CD4-positive, alpha-beta T cell (primary cell): ENCODE measurements at regions not wholly inside any gene's neighbourhood (a gene's known extent, or its start where the extent isn't known, plus 50 kb on each side); places are given as distances from the start of the nearest gene placed in this dataset.

Experiments used
- ATAC-seq: fragments of 200-7000 bp; cut with Tn5 transposase; one replicate; pipeline ENCODE4 v1.10.0; 2022; ENCODE audit warnings: mild to moderate bottlenecking; ENCODE audit not compliant: poor library complexity
- CTCF ChIA-PET: fragments of 350-600 bp; sonication (Branson Sonifier 250); formaldehyde crosslinking; loops from one replicate; lab custom pipeline; 2021; ENCODE audit warnings: antibody characterized with exemption, inconsistent platforms; lab: Charles Lee
- POLR2A ChIA-PET: fragments of 350-600 bp; sonication (Branson Sonifier 250); formaldehyde crosslinking; loops from one replicate; lab custom pipeline; 2021; ENCODE audit warnings: antibody characterized with exemption, inconsistent platforms; lab: Charles Lee
- DNase-seq, 14 experiments: peaks; one replicate each; pipeline ENCODE4 v3.0.0-alpha.2; 2013 to 2020; ENCODE audit warnings: mixed read lengths in 2 of 14
- H3K27ac ChIP-seq, 2 donors: one replicate each; pipeline versions ENCODE4 v1.5.1 to v1.7.0; 2013; ENCODE audit warnings: low read length in 2 of 2, low read depth in 1 of 2, mild to moderate bottlenecking in 1 of 2
- H3K27me3 ChIP-seq, 2 experiments: 1 replicate in 1 of 2; 2 replicates in 1 of 2; pipeline versions ENCODE4 v1.6.1 to v1.7.0; 2013; ENCODE audit warnings: low read length in 2 of 2, control low read depth in 1 of 2, mild to moderate bottlenecking in 1 of 2, moderate library complexity in 1 of 2; ENCODE audit not compliant: insufficient read depth in 2 of 2, control insufficient read depth in 1 of 2
- H3K36me3 ChIP-seq: one replicate; pipeline ENCODE4 v1.6.1; 2013; ENCODE audit warnings: low read length, control low read depth; ENCODE audit not compliant: insufficient read depth
- H3K4me1 ChIP-seq: one replicate; pipeline ENCODE4 v1.6.1; 2013; ENCODE audit warnings: low read length, control low read depth; ENCODE audit not compliant: insufficient read depth
- H3K4me3 ChIP-seq: one replicate; pipeline ENCODE4 v1.5.1; 2013; ENCODE audit warnings: mild to moderate bottlenecking, low read length, moderate library complexity
- H3K9me3 ChIP-seq, 2 experiments: 1 replicate in 1 of 2; 2 replicates in 1 of 2; pipeline versions ENCODE4 v1.6.1 to v1.7.0; 2013; ENCODE audit warnings: low read length in 2 of 2, mild to moderate bottlenecking in 2 of 2, control low read depth in 1 of 2, moderate library complexity in 1 of 2; ENCODE audit not compliant: control insufficient read depth in 1 of 2, insufficient read depth in 1 of 2
- H3K27ac Mint-ChIP-seq: one replicate; pipeline ENCODE4 v1.8.0; 2020; ENCODE audit warnings: mixed read lengths
- H3K27me3 Mint-ChIP-seq: one replicate; pipeline ENCODE4 v1.8.0; 2021; ENCODE audit warnings: mixed read lengths
- H3K36me3 Mint-ChIP-seq: one replicate; pipeline ENCODE4 v1.8.0; 2021; ENCODE audit warnings: low read depth, mixed read lengths
- H3K4me1 Mint-ChIP-seq: one replicate; pipeline ENCODE4 v1.8.0; 2021; ENCODE audit warnings: low read depth, mixed read lengths
- H3K4me3 Mint-ChIP-seq: one replicate; pipeline ENCODE4 v1.8.0; 2020; ENCODE audit warnings: mild to moderate bottlenecking, mixed read lengths
- H3K9me3 Mint-ChIP-seq: one replicate; pipeline ENCODE4 v1.8.0; 2020; ENCODE audit warnings: mixed read lengths
- CTCF ChIP-seq: fragments of 200-600 bp; IDR thresholded peaks from one replicate; pipeline ENCODE4 v1.8.0; 2022; ENCODE audit warnings: antibody characterized with exemption, mild to moderate bottlenecking
- intact Hi-C, 2 experiments: fragments of 100-400 bp; cut with DNase I in 1 of 2; cut with micrococcal nuclease in 1 of 2; formaldehyde crosslinking; loops; one replicate each; pipeline versions ENCODE4 v1.15.1 to v1.9.0; 2023 to 2025; cut with DNase I, micrococcal nuclease

- H3K4me3 ChIP-seq = no peak overlapping the region
- ATAC-seq = no peak
- no peak for DNase-seq
- no peaks in the 10 kb centered on the region for H3K4me1 ChIP-seq
- no peaks in the 10 kb centered on the region for H3K36me3 Mint-ChIP-seq
- H3K4me1 Mint-ChIP-seq = no peaks in the 10 kb centered on the region
- intact Hi-C loops = no loop called here
- no peak overlapping the region for H3K27ac ChIP-seq
- peaks cover 21% of the 10 kb centered on the region for H3K27me3 Mint-ChIP-seq
- H3K36me3 ChIP-seq = no peaks in the 10 kb centered on the region
- H3K27ac Mint-ChIP-seq = no peak overlapping the region
- no peaks in the 10 kb centered on the region for H3K27me3 ChIP-seq
- ChIA-PET POLR2A (no interaction called here), CTCF (no interaction called here)
- H3K9me3 ChIP-seq = no peaks in the 10 kb centered on the region
- no peak overlapping the region for H3K4me3 Mint-ChIP-seq
- H3K9me3 Mint-ChIP-seq = no peaks in the 10 kb centered on the region
- TF ChIP-seq CTCF = no peak
These were observed 93.3 kb downstream of the EDN1 start for GRCh38 chr6:12383448-12383847.

DNA sequence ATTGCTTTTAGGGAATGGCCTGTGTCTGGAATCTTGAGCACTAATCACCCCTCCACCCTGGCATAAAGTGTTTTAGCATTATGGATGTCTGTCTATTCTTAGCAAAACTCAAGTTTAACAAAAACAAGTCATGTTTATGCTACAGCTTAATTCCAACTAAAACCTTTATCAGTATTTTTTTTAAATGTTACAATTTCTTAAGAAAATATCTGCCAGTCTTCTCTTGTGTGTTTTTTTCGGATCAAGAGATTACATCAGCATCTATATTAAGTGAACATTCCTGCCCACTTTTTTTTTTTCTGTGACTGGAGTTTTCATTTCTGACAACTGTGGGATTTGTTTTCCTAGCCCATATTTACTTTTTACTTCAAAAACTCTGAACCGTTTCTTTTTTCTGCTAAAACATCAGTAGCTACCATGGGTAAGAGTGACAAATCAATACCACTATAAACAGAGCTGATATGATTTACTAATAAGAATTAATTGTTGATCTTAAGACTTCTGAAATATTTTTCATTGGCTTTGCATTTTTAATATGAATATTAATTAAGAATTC lies 94.3 kb downstream of the EDN1 start:
- DNase-seq (no peak), ATAC-seq (no peak)
- H3K36me3 Mint-ChIP-seq = no peaks in the 10 kb centered on the region
- intact Hi-C loops = no loop called here
- H3K9me3 Mint-ChIP-seq = no peaks in the 10 kb centered on the region
- no peaks in the 10 kb centered on the region for H3K4me1 Mint-ChIP-seq
- H3K27ac Mint-ChIP-seq = no peak overlapping the region
- no peak overlapping the region for H3K4me3 ChIP-seq
- ChIA-PET CTCF (no interaction called here), POLR2A (no interaction called here)
- no peak overlapping the region for H3K4me3 Mint-ChIP-seq
- H3K27ac ChIP-seq = no peak overlapping the region
- H3K27me3 ChIP-seq = no peaks in the 10 kb centered on the region
- H3K36me3 ChIP-seq = no peaks in the 10 kb centered on the region
- no peaks in the 10 kb centered on the region for H3K4me1 ChIP-seq
- TF ChIP-seq CTCF = no peak
- H3K27me3 Mint-ChIP-seq = peaks cover 26% of the 10 kb centered on the region
- H3K9me3 ChIP-seq = no peaks in the 10 kb centered on the region

DNA sequence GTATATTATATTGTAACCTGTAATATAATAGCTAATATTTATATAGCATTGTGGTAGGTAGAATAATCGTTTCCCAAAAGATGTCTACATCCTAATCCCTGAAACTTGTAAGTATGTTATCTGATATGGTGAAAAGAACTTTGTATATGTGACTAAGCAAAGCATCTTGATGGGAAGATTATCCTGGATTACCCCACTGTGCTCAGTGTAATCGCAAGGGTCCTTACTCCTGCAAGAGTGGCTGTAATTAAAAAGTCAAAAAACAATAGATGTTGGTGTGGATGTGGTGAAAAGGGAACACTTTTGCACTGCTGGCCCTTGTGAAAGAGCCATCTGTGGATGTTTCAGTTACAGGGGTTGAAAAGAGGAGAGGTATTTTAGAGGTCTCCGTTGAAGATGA lies 95.2 kb downstream of the EDN1 start:
- Histone ChIP-seq H3K9me3 (no peaks in the 10 kb centered on the region), H3K36me3 (no peaks in the 10 kb centered on the region), H3K27ac (no peak overlapping the region), H3K4me1 (no peaks in the 10 kb centered on the region), H3K4me3 (no peak overlapping the region), H3K27me3 (no peaks in the 10 kb centered on the region)
- Mint-ChIP-seq H3K4me3 (no peak overlapping the region), H3K9me3 (no peaks in the 10 kb centered on the region), H3K36me3 (no peaks in the 10 kb centered on the region), H3K27me3 (peaks cover 26% of the 10 kb centered on the region), H3K4me1 (no peaks in the 10 kb centered on the region), H3K27ac (no peak overlapping the region)
- no peak for DNase-seq
- no peak for ATAC-seq
- CTCF ChIA-PET = no interaction called here
- TF ChIP-seq CTCF = no peak
- intact Hi-C loops = no loop called here
- POLR2A ChIA-PET = no interaction called here
